PC-3 (cell line): ENCODE measurements at regions not wholly inside any gene's neighbourhood (a gene's known extent, or its start where the extent isn't known, plus 50 kb on each side); places are given as distances from the start of the nearest gene placed in this dataset.
A peak's percentile ranks its signal among the peaks of the same experiment; 100 is the strongest.

Experiments used
- ATAC-seq: fragments of 200-7000 bp; cut with Tn5 transposase; 2 replicates; pipeline ENCODE4 v1.9.1; 2020; ENCODE audit warnings: mild to moderate bottlenecking, moderate library complexity
- BruUV-seq: library from RNA; stranded (reverse); fragments of 400-500 nt; replicated peaks from 2 replicates; lab custom pipeline; 2021; lab: Mats Ljungman, UMichigan
- CTCF ChIA-PET: fragments of 300-600 bp; sonication (Branson Sonifier 250); formaldehyde crosslinking; loops from one replicate; lab custom pipeline; 2022; ENCODE audit warnings: antibody characterized with exemption; lab: Charles Lee
- POLR2A ChIA-PET: fragments of 300-600 bp; sonication (Branson Sonifier 250); formaldehyde crosslinking; loops from one replicate; lab custom pipeline; 2022; ENCODE audit warnings: antibody characterized with exemption; ENCODE audit not compliant: unreplicated experiment; lab: Charles Lee
- DNase-seq: peaks from one replicate; pipeline ENCODE4 v3.0.0-alpha.2; 2015
- H2AFZ ChIP-seq: fragments of 300-600 bp; sonication (generic); 2 replicates; pipeline ENCODE4 v1.6.0; 2016; ENCODE audit warnings: antibody characterized with exemption, low read length
- H3F3A ChIP-seq: fragments of 300-600 bp; sonication (generic); one replicate; pipeline ENCODE4 v1.6.0; 2017; ENCODE audit warnings: antibody characterized with exemption, low read length, control low read depth, mild to moderate bottlenecking; ENCODE audit not compliant: unreplicated experiment
- H3K27ac ChIP-seq: fragments of 300-600 bp; sonication (generic); 2 replicates; pipeline ENCODE4 v1.5.1; 2016; ENCODE audit warnings: mild to moderate bottlenecking, low read length
- H3K27me3 ChIP-seq: fragments of 300-600 bp; sonication (generic); 2 replicates; pipeline ENCODE4 v1.6.1; 2016; ENCODE audit warnings: low read length, mixed read lengths
- H3K36me3 ChIP-seq: fragments of 300-600 bp; sonication (generic); 2 replicates; pipeline ENCODE4 v1.6.1; 2016; ENCODE audit warnings: low read depth, mixed run types, low read length, mixed read lengths
- H3K4me1 ChIP-seq: fragments of 300-600 bp; sonication (generic); 2 replicates; pipeline ENCODE4 v1.5.1; 2016; ENCODE audit warnings: low read length; ENCODE audit not compliant: insufficient read depth
- H3K4me2 ChIP-seq: fragments of 300-600 bp; sonication (generic); 2 replicates; pipeline ENCODE4 v1.6.0; 2016; ENCODE audit warnings: low read length
- H3K4me3 ChIP-seq: fragments of 300-600 bp; sonication (generic); 2 replicates; pipeline ENCODE4 v1.5.1; 2016; ENCODE audit warnings: mild to moderate bottlenecking, low read length, mixed read lengths
- H3K79me2 ChIP-seq: fragments of 300-600 bp; sonication (generic); 2 replicates; pipeline ENCODE4 v1.6.1; 2017; ENCODE audit warnings: low read length, mixed read lengths
- H3K9ac ChIP-seq: fragments of 300-600 bp; sonication (generic); 2 replicates; pipeline ENCODE4 v1.6.0; 2016; ENCODE audit warnings: mild to moderate bottlenecking, low read length
- H3K9me2 ChIP-seq: fragments of 300-600 bp; sonication (generic); replicated peaks from 2 replicates; pipeline ENCODE4 v1.6.1; 2016; ENCODE audit warnings: mixed run types, low read length, mixed read lengths
- H3K9me3 ChIP-seq: fragments of 300-600 bp; sonication (generic); 2 replicates; pipeline ENCODE4 v1.6.1; 2016; ENCODE audit warnings: low read length, mixed read lengths
- H4K20me1 ChIP-seq: fragments of 300-600 bp; sonication (generic); 2 replicates; pipeline ENCODE4 v1.6.1; 2016; ENCODE audit warnings: low read length, mixed read lengths
- CTCF ChIP-seq: fragments of 300-600 bp; sonication (generic); conservative IDR thresholded peaks from 2 replicates; pipeline ENCODE4 v1.5.1; 2017; ENCODE audit warnings: antibody characterized with exemption, low read depth, mild to moderate bottlenecking, low read length
- EZH2 ChIP-seq: fragments of 300-600 bp; sonication (generic); IDR thresholded peaks from one replicate; pipeline ENCODE4 v1.6.1; 2017; ENCODE audit warnings: antibody characterized with exemption, mild to moderate bottlenecking, low read length; ENCODE audit not compliant: unreplicated experiment
- EZH2phosphoT487 ChIP-seq: fragments of 300-600 bp; sonication (generic); IDR thresholded peaks from 2 replicates; pipeline ENCODE4 v1.6.1; 2018; ENCODE audit warnings: mild to moderate bottlenecking, antibody characterized with exemption, low read length, borderline replicate concordance
- intact Hi-C: fragments of 100-400 bp; cut with micrococcal nuclease; formaldehyde crosslinking; loops from 2 replicates; pipeline ENCODE4 v1.9.0; 2023

- H3K9me2 ChIP-seq, result no peaks in the 10 kb centered on the region
- ATAC-seq, result no peak
- intact Hi-C loops, result no loop called here
- H3K27ac ChIP-seq, result no peak overlapping the region
- no peaks in the 10 kb centered on the region for H3F3A ChIP-seq
- ChIA-PET CTCF (no interaction called here), POLR2A (no interaction called here)
- no peaks in the 10 kb centered on the region for H3K79me2 ChIP-seq
- TF ChIP-seq EZH2phosphoT487, result no peak
- no peak for TF ChIP-seq EZH2
- no peak for TF ChIP-seq CTCF
- H3K36me3 ChIP-seq, result no peaks in the 10 kb centered on the region
- no peaks in the 10 kb centered on the region for H3K9me3 ChIP-seq
- H3K4me3 ChIP-seq, result no peak overlapping the region
- H3K27me3 ChIP-seq, result peaks cover 34% of the 10 kb centered on the region
- DNase-seq, result no peak
- H2AFZ ChIP-seq, result no peak overlapping the region
- no peaks in the 10 kb centered on the region for H4K20me1 ChIP-seq
- no TSS peak for BruUV-seq
- no peak overlapping the region for H3K9ac ChIP-seq
- H3K4me2 ChIP-seq, result no peak overlapping the region
- no peaks in the 10 kb centered on the region for H3K4me1 ChIP-seq
These were observed 147.1 kb upstream of the ARHGAP20 start for GRCh38 chr11:110859240-110859840.

GRCh38 chr11:110858547-110858921 is 146.3 kb upstream of the ARHGAP20 start:
- DNase-seq (no peak), ATAC-seq (no peak)
- Histone ChIP-seq H3K4me3 (no peak overlapping the region), H3K79me2 (no peaks in the 10 kb centered on the region), H3K27ac (no peak overlapping the region), H3K9me3 (no peaks in the 10 kb centered on the region), H3F3A (no peaks in the 10 kb centered on the region), H3K9ac (no peak overlapping the region), H3K4me2 (no peak overlapping the region), H4K20me1 (no peaks in the 10 kb centered on the region), H3K27me3 (peaks cover 37% of the 10 kb centered on the region), H3K36me3 (no peaks in the 10 kb centered on the region), H3K9me2 (no peaks in the 10 kb centered on the region), H2AFZ (no peak overlapping the region), H3K4me1 (no peaks in the 10 kb centered on the region)
- ChIA-PET CTCF (no interaction called here), POLR2A (no interaction called here)
- no TSS peak for BruUV-seq
- TF ChIP-seq EZH2 (no peak), EZH2phosphoT487 (no peak), CTCF (no peak)
- intact Hi-C loops, result no loop called here

GRCh38 chr11:110857892-110858546 is 145.8 kb upstream of the ARHGAP20 start:
- H3K4me3 ChIP-seq, result no peak overlapping the region
- ATAC-seq, result no peak
- no TSS peak for BruUV-seq
- no peaks in the 10 kb centered on the region for H3K9me2 ChIP-seq
- intact Hi-C loops, result no loop called here
- TF ChIP-seq EZH2, result no peak
- TF ChIP-seq EZH2phosphoT487, result no peak
- no peak for TF ChIP-seq CTCF
- DNase-seq, result peak; percentile 24
- no peak overlapping the region for H3K9ac ChIP-seq
- no peak overlapping the region for H2AFZ ChIP-seq
- ChIA-PET POLR2A (no interaction called here), CTCF (no interaction called here)
- H3K4me2 ChIP-seq, result no peak overlapping the region
- no peaks in the 10 kb centered on the region for H3K79me2 ChIP-seq
- H3K9me3 ChIP-seq, result no peaks in the 10 kb centered on the region
- no peak overlapping the region for H3K27ac ChIP-seq
- no peaks in the 10 kb centered on the region for H4K20me1 ChIP-seq
- peaks cover 40% of the 10 kb centered on the region for H3K27me3 ChIP-seq
- H3K4me1 ChIP-seq, result no peaks in the 10 kb centered on the region
- H3F3A ChIP-seq, result no peaks in the 10 kb centered on the region
- no peaks in the 10 kb centered on the region for H3K36me3 ChIP-seq
